Activated CD8-positive, alpha-beta memory T cell treated with anti-CD3 and anti-CD28 coated beads, Interleukin-2, amount 50 U/mL, for 4 hours (primary cell): ENCODE measurements at regions not wholly inside any gene's neighbourhood (a gene's known extent, or its start where the extent isn't known, plus 50 kb on each side); places are given as distances from the start of the nearest gene placed in this dataset.

Source experiments
- DNase-seq: peaks from one replicate; pipeline ENCODE4 v3.0.0-alpha.2; 2020

DNA sequence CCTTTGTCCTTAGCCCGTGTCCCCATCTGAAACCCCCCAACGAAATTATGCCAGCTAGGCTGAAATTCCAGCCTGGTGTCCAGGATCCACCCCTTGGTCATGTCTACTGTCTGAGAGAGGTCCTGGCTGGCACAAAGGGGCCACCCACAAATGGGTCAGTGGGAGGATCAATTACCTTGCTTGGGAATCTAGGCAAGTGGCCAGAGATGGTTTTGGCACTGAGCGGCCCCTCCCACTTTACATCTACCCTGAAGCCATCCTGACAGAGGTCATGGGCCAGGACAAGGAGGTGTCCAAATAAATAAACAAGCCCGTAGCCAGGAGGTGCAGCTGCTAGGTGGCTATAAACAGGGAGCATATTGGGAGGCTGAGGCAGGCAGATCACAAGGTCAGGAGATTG lies 311.5 kb downstream of the MN1 start:
- DNase-seq: no peak

DNA sequence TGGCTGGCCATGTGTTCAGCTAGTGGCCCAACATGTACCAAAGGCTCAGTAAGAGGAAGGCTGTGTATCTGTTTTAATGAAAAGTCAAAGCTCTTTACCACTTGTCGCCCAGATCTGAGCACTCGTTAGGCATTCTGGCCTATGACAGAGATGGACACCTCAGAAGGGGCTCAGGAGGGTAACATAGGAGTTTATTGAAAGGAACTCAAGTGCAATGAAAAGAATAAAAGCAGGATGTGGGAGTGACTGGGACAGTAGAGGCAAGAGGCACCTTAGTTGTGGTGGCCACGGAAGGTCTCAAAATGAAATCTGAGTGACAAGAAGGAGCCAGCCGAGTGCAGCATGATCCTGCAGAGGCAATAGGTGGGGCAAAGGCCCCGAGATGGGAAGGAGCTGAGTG lies 309.7 kb downstream of the MN1 start:
- DNase-seq: no peak

DNA sequence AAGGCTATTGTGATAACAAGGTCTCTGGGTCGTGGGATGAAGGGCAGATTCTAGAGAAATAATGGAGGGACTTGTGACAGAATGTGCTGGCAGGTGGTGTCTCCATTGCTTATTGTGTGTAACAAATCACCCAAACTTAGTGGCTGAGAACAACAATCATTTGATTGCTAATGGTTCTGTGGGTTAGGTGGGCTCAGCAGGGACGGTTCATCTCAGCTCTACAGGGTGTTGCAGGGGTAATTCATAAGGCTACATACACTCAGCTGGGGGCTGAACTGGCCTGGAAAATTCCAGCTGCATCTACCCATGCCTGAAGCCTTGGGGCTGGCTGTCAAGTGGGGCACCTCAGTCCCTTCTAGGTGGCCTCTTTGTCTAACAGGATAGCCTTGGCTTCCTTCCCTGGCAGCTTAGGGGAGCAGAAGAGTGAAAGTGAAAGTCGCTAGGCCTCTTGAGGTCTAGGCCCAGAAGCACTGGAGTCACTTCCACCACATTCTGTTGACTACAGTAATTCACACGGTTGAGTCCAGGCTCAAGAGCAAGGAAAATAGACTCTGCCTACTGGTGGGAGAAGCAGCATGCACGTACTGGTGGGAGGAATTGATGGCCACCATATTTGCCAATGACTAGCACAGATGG lies 308.9 kb downstream of the MN1 start:
- DNase-seq: no peak

DNA sequence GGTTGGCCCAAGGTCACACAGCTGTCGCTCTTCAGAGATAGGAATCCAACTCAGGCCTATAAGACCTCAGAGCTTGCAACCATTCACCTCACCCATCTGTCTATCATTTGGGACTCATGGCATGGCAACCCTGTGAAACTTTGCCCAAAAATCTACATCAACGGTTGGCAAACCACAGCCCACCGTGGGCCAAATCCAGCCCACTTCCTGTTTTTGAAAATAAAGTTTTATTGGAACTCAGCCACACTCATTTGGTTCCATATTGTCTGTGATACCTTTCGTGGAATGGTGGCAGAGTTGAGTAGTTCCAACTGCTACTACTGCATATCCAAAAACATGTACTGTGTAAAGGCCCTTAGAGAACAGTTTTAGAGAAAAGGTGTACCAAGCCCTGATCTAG lies 307.8 kb downstream of the MN1 start:
- DNase-seq: no peak

DNA sequence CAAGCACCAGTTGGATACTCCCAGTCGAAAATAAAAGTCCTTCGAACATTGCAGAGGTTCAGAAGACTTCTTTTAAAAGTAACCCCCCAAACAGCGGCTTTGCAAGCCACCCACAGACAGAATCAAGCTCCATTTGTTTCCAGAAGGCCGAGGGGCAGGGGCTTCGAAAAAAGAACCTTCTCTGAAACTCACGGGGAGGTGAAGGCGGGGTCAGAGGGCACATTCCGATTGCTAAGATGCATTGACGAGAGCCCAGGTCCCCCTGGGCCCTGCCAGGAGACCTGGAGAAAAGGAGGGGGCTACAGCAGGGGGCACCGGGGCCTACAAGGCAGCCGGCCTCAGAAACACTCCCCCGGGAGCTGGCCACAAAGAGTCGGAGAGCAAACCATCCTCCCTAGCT lies 306.8 kb downstream of the MN1 start:
- no peak for DNase-seq

DNA sequence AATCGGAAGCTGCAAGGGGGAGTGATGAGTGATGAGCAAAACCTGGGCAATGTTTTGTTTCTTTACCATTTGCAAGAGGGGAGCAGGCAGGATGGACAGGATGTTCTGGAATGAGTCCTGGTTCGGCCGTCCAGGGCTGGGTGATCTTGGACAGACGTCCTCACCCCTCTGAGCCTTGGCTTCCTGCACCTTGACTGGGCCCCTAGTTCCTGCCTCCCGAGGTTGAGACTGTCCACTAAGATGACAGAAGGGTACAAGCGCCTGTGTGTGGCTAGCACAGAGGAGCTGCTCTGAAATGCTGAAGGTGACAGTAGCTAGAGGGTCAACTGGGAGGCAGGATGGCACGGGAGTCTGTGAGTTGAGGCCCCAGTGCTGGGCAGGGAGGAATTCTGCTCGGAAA lies 306.2 kb downstream of the MN1 start:
- DNase-seq: no peak

DNA sequence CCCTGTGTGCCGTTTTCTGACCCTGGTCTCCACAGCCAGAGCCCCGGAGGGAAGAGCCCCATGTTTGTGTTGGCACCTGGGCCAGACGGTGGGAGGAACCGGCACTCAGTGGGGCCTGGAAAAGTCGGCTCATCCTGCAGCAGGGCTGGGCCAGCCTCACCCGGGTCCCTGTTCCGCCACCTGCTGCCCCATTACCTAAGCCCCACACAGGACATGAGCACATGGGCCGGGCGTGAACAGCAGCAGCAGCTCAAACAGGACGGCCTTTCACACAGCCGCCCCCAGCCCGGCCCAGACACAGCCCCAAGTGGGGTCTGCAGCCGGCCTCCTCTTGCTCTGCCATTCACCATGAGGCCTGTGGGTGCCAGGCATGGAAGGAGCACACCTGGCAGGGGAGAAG lies 302.4 kb downstream of the MN1 start:
- no peak for DNase-seq

- no peak for DNase-seq
Observed at GRCh38 chr22:27501191-27501936, 300.2 kb downstream of the MN1 start.

- DNase-seq: no peak
Observed at GRCh38 chr22:27502327-27502726, 299.2 kb downstream of the MN1 start.

DNA sequence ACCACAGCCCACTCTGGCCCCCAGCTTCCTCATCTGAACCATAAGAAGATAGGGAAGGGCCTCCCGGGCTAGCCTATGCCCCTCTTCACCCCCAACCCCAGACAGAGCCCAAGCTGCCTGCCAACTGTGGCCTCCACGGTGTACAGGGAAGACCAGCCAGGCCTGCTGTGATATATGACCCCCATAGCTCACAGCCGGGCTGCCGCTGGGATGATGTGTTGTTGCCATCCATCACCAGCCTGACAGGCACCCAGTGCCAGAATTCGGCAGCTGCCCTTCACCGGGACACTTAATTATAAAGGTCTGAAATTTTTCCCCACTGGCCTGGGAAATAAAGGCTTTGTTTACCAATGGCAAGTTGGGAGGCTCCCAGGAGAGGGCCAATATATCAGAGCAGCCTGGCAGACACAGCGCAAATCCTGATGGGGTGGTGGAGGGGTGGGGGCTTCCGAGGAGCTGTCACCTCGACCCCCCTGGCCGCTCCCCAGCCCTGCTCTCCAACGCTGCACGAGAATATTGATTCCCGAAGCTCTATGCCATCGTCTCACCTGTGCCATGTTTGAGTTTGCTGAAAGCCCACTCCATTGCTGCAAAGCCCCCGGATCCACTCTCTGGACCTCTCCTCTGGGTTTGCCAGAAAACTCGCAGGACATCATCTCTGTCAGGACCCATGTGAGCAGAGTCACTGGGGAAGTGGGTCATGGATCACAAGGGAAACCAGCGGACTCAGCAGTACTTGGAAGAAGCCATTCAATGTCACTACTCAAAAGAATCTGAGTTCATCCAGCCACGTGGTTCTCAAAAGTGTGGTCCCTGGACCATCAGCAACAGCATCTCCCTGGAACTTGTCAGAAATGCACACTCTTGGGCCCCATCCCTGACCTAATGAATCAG lies 296.9 kb downstream of the MN1 start:
- no peak for DNase-seq

- no peak for DNase-seq
Observed at GRCh38 chr22:27507111-27507611, 294.4 kb downstream of the MN1 start.

DNA sequence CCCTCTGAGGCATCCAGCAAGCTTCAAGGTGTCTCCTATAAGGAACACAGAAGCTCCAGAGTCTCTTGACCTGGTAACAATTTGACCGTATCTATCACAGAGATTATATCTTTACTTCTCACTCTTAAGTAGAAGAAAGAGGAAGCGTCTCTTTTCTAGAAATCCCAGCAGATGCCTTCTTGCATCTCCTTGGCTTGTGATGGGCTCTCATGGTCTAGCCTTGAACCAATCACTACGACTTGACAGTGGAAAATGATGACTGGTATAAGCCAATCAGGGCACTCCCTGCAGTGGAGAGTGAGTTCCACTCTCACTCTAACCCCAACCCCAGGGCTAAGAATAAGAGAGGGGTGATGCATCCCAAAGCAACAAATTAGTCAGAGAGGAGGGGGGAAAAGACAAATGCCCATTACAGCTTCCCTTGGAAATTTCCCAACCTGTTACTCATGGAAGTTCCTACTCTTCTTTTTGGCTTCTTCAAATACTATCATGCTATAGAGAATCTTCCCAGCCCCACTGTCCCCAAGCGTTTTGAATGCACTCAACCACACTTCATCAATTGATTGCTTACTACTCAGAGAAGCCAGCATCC lies 293.5 kb downstream of the MN1 start:
- DNase-seq: no peak

- DNase-seq: no peak
Observed at GRCh38 chr22:27509132-27509920, 292.2 kb downstream of the MN1 start.

GRCh38 chr22:27510024-27510423 lies 291.5 kb downstream of the MN1 start:
- DNase-seq: no peak

- DNase-seq: no peak
Observed at GRCh38 chr22:27512283-27512761, 289.2 kb downstream of the MN1 start.

GRCh38 chr22:27513021-27513420 lies 288.5 kb downstream of the MN1 start:
- no peak for DNase-seq

DNA sequence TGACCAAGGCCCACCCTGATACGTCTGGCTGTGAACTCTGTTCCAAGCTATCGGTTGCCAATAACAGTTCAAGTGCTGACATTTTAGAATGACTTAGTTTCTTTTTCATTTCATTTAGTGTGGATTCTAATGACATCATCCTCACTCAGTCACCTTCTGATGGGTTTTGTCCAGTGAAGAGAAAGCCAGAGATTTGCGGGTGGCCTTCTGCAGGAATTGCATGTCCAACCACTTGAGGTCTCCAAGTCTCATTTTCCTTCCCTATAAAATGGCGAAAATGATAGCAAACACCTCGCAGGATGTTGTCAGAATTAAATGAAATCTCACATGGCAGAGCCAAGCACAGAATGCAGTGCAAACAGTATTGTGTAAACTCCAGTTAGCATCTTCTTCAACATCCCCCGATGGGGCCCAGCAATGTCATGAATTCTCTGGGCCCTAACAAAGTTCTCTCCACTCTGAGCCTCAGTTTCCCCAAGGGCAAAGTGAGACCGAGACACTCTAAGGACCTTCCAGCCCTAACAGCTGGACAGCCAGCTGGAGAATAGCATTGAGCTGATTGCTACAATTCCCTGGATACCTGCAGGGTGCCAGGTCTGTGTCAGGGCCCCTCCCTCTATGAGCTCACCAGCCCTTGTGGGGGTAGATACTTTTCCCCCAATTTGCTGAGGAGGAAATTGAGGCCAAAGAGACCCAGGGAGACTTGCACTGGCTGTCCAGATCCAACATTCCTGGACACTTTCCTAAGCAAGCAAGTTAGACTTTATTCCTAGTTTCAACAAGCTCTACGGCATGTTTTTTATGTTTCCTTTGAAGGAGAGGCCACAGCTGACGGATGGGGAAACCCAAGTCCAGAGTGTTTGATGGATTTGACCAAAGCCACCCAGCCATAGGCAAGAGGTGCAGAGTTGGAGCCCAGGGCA lies 286.7 kb downstream of the MN1 start:
- no peak for DNase-seq

DNA sequence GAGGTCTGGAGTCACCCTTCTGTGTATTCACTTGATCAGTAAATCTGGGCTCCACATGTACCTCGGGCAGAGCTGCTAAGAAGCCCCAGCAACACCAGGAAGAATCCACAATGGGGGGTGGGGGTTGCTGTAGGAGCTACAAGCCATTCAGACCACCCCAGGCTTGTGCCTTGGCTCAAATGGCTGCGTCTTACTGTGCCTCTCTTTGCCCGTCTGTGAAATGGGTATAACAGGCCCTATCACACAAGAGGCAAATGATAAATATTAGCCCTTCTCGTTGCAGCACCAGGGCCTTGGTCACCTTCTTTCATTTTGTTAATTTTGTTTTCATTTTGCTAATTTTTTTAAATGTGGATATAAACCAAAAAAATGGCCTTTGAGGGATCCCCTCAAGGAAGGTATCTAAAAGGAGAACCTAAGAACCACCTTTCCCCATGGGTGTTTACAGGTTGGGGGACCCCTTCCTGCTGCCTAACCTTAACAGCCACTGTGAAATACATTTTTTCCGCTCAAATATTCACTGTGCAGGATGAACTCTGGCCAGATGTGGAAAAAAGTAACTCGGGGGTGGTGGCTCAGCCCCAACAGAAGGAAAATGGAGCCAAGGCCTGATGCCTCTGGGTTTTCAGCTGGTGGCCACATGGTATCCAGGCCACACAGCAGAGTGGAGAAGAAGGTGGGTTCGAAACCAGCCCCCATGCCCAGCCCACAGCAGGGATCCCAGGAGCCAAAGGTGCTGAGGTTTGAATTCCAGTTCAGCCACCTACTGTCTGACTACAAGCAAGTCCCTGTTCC lies 284.0 kb downstream of the MN1 start:
- DNase-seq: no peak

GRCh38 chr22:27518531-27519340 lies 282.8 kb downstream of the MN1 start:
- no peak for DNase-seq
